Heart right ventricle (tissue), 16 donors: ENCODE measurements at regions not wholly inside any gene's neighbourhood (a gene's known extent, or its start where the extent isn't known, plus 50 kb on each side); places are given as distances from the start of the nearest gene placed in this dataset.

Source experiments
- ATAC-seq, 8 donors: fragments of 200-7000 bp; cut with Tn5 transposase; one replicate each; pipeline ENCODE4 v1.9.1; 2020; ENCODE audit warnings: mild to moderate bottlenecking in 8 of 8, moderate library complexity in 8 of 8, moderate number of reproducible peaks in 1 of 8
- DNase-seq, 2 donors: peaks; one replicate each; pipeline ENCODE4 v3.0.0-alpha.2; 2020
- H3K27ac ChIP-seq, 10 donors: fragments of 200-600 bp; sonication (generic) in 2 of 10; one replicate each; pipeline versions ENCODE4 v1.5.0 to v1.8.0; 2020 to 2022; ENCODE audit warnings: mild to moderate bottlenecking in 3 of 10
- H3K27me3 ChIP-seq, 7 donors: fragments of 200-600 bp; one replicate each; pipeline ENCODE4 v1.8.0; 2021 to 2022; ENCODE audit warnings: mild to moderate bottlenecking in 2 of 7
- H3K36me3 ChIP-seq, 9 donors: fragments of 200-600 bp; sonication (generic) in 1 of 9; one replicate each; pipeline versions ENCODE4 v1.5.0 to v1.8.0; 2020 to 2022; ENCODE audit warnings: mild to moderate bottlenecking in 2 of 9
- H3K4me1 ChIP-seq, 9 donors: fragments of 200-600 bp; sonication (generic) in 1 of 9; one replicate each; pipeline versions ENCODE4 v1.5.0 to v1.8.0; 2020 to 2022; ENCODE audit warnings: mild to moderate bottlenecking in 4 of 9
- H3K4me3 ChIP-seq, 10 donors: fragments of 200-600 bp; sonication (generic) in 2 of 10; one replicate each; pipeline versions ENCODE4 v1.5.0 to v1.8.0; 2020 to 2022; ENCODE audit warnings: mild to moderate bottlenecking in 7 of 10, moderate library complexity in 2 of 10
- H3K9me3 ChIP-seq, 11 donors: fragments of 200-600 bp in 10 of 11; sonication (generic) in 2 of 11; one replicate each; pipeline versions ENCODE4 v1.5.0 to v1.8.0; 2013 to 2022; ENCODE audit warnings: mild to moderate bottlenecking in 2 of 11, control low read depth in 1 of 11, moderate library complexity in 1 of 11
- CTCF ChIP-seq, 9 donors: fragments of 200-600 bp; sonication (generic) in 2 of 9; IDR thresholded peaks; one replicate each; pipeline versions ENCODE4 v1.5.0 to v1.8.0; 2021 to 2022; ENCODE audit warnings: antibody characterized with exemption in 9 of 9, mild to moderate bottlenecking in 5 of 9, moderate library complexity in 1 of 9
- WGBS, 2 donors: extraction: QIAGEN DNeasy Blood & Tissue Kit; methylation state at CpG; one replicate each; pipeline ENCODE4 v1.1.7; 2013; ENCODE audit warnings: inconsistent platforms in 1 of 2; 5-methylcytosine and 5-hydroxymethylcytosine counted together
- intact Hi-C, 10 donors: fragments of 100-400 bp; cut with DNase I; formaldehyde crosslinking; loops; one replicate each; pipeline versions ENCODE4 v1.11.1 to v1.14.2; 2022
- donor health status: Arrhythmogenic right ventricular cardiomyopathy.
- donor health status: ischemic (EF 13 %, LVEDD 7.1; RV severe dilation, severe dysfunction).
- donor health status: healthy with polysubstance abuse.
- donor health status: DM: no; HTN: yes; CAD: no.
- donor health status: DM: no; HTN: no; CAD: no.
- donor health status: ischemic (EF 25% LVEDD 6.9; RV normal size, moderate dysfunction).
- donor health status: ischemic (EF 25% LVEDD 5.7; RV mildly dilated, moderate dysfunction).
- donor health status: healthy.
- donor health status: DM: yes; HTN: yes; CAD: no.
- donor health status: Ischemic cardiomyopathy.
- donor health status: ischemic (EF 35%, LVEDD 5.7; RV mildly dilated, moderate dysfunction).
- donor health status: nonischemic (EF 11% LVEDD 7.7; RV severe dilation, severe dysfunction).
- donor health status: DM: yes; HTN: yes; CAD: no.
- donor health status: PGD.
- donor health status: ischemic (EF 29% LVEDD 5.4; RV normal size, mild dysfunction).
- donor health status: nonischemic (EF 23%, LVEDD 6.1; RV moderate dilation, normal function).

GRCh38 chr6:156507106-156507505 is 270.1 kb upstream of the ARID1B start:
- ATAC-seq (no peak), DNase-seq (no peak)
- H3K27me3 ChIP-seq, result peaks cover 0 to 5% (median 0%) of the 10 kb centered on the region in 7 donors
- H3K4me1 ChIP-seq, result no peaks in the 10 kb centered on the region
- no peaks in the 10 kb centered on the region for H3K36me3 ChIP-seq
- intact Hi-C loops, result no loop called here
- H3K27ac ChIP-seq, result no peak overlapping the region
- H3K4me3 ChIP-seq, result no peak overlapping the region
- 75% methylated on average over 6 of the region's 6 CpGs for WGBS, 2 donors
- H3K9me3 ChIP-seq, result no peaks in the 10 kb centered on the region
- TF ChIP-seq CTCF (IDR thresholded peaks at IDR 0.05), result no peak

- Histone ChIP-seq H3K27ac (no peak overlapping the region), H3K4me3 (no peak overlapping the region), H3K27me3 (peaks cover 0 to 5% (median 0%) of the 10 kb centered on the region in 7 donors), H3K4me1 (no peaks in the 10 kb centered on the region), H3K36me3 (no peaks in the 10 kb centered on the region), H3K9me3 (no peaks in the 10 kb centered on the region)
- DNase-seq (no peak), ATAC-seq (no peak)
- no peak for TF ChIP-seq CTCF (IDR thresholded peaks at IDR 0.05)
- WGBS, 2 donors, result 72 to 80% methylated on average over 8 of the region's 8 CpGs
- intact Hi-C loops, result no loop called here
Observed at GRCh38 chr6:156502969-156503504, 274.1 kb upstream of the ARID1B start.

- H3K27ac ChIP-seq, result no peak overlapping the region
- DNase-seq (no peak), ATAC-seq (no peak)
- H3K27me3 ChIP-seq, result peaks cover 0 to 2% (median 0%) of the 10 kb centered on the region in 7 donors
- 74 to 87% methylated on average over 2 of the region's 2 CpGs for WGBS, 2 donors
- intact Hi-C loops, result no loop called here
- no peaks in the 10 kb centered on the region for H3K9me3 ChIP-seq
- no peak overlapping the region for H3K4me3 ChIP-seq
- no peak for TF ChIP-seq CTCF (IDR thresholded peaks at IDR 0.05)
- H3K36me3 ChIP-seq, result no peaks in the 10 kb centered on the region
- no peaks in the 10 kb centered on the region for H3K4me1 ChIP-seq
Observed at GRCh38 chr6:156497618-156498017, 279.6 kb upstream of the ARID1B start.

GRCh38 chr6:156487877-156488276 is 289.3 kb upstream of the ARID1B start:
- H3K36me3 ChIP-seq, result no peaks in the 10 kb centered on the region
- intact Hi-C loops, result no loop called here
- no peak overlapping the region for H3K4me3 ChIP-seq
- no peak overlapping the region for H3K27ac ChIP-seq
- H3K27me3 ChIP-seq, result peaks cover 0 to 4% (median 0%) of the 10 kb centered on the region in 7 donors
- DNase-seq (no peak), ATAC-seq (no peak)
- H3K4me1 ChIP-seq, result no peaks in the 10 kb centered on the region
- peaks cover 0 to 32% (median 0%) of the 10 kb centered on the region in 11 donors for H3K9me3 ChIP-seq
- WGBS, 2 donors, result 82 to 83% methylated on average over 2 of the region's 2 CpGs
- no peak for TF ChIP-seq CTCF (IDR thresholded peaks at IDR 0.05)
